Sciatic nerve (tissue), 2 donors: ENCODE measurements at regions not wholly inside any gene's neighbourhood (a gene's known extent, or its start where the extent isn't known, plus 50 kb on each side); places are given as distances from the start of the nearest gene placed in this dataset.

Experiments
- ATAC-seq: fragments of 200-7000 bp; cut with Tn5 transposase; one replicate; pipeline ENCODE4 v1.9.1; 2020; ENCODE audit warnings: mild to moderate bottlenecking, moderate library complexity
- DNase-seq: peaks from one replicate; pipeline ENCODE4 v3.0.0-alpha.2; 2020; ENCODE audit warnings: low spot score
- intact Hi-C: fragments of 100-400 bp; cut with DNase I; formaldehyde crosslinking; loops from one replicate; pipeline ENCODE4 v1.14.2; 2022
- donor health status: DM: no; HTN: no; CAD: no.
- donor health status: DM: no; HTN: no; CAD: no.

DNA sequence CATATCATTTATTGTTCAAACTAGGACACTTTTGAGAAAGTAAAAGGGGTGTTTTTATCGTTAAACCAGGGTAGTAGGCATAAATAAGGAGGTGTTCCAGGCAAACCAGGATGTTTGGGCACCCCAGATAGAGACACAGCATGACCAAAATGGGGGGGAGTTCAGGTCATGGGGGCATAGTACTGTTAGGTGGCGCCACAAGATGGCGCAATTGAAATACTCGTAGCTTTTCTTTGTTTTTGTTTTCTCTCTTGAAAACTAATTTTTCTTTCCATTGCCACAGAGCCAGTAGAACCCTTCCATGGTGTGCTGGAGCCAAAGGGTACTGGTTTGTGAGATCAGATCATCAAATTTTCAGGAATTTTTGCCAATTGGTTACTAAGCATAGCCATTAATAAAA, 283.4 kb downstream of the BCOR start:
- intact Hi-C loops = no loop called here
- DNase-seq (no peak), ATAC-seq (no peak)

DNA sequence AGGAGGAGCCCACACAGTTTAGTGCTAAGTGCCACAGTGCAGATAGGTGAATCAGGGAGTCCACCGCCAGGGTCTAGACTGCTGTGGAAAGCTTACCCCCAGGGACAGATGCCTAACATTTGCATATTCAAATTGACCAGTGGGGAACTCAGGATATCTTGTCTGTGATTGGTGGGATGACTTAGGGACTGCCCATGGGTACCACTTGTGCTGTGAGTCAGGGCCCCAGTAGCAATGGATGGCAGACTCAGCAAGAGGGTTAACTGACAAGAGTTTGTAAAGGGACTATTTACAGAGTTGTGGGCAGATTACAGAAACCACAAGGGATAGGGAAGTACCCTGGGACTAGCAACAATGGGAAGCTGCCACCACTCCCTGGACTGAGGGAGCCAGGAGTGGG, 282.1 kb downstream of the BCOR start:
- DNase-seq (no peak), ATAC-seq (no peak)
- intact Hi-C loops = no loop called here

DNA sequence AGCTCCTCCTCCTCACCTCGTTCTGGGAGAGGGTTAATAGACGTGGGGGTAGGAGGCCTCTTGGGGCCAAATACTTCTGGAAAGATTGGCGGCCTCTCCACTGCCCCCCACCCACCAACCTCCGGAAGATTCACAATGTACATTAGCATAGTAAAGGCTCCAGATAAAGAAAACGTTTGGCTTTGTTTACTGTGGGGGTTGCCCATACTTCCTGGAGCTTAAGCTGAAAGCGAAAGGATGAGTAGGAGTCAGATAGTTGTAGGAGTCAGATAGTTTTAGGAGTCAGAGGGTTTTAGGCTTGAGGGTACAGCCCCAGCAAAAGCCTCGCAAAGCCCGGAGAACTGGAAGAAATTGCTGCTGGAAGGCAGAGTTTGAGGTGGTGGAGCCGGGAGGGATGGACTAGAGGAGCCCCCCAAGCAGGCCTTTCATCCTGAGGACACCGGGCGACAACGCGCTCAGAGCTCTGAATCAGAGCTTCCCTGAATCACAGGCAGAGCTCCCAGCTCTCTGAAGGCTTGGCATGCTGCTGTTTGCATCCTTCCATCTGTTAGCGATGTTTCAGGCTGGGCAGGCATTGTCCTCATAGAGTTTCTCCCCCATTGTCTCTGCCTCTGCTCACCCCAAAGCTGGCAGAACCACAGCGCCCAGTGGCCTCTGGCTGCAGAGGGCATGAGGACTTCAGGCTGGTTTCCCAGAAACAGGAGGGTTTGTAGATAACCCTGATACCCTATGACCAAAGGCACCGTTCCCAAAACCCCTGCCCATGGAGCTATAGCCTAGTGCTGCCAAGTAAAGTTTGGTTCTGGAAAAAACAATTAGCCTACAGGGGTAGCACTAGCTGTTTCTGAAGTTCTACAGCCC, 280.7 kb downstream of the BCOR start:
- ATAC-seq (no peak), DNase-seq (no peak)
- intact Hi-C loops = no loop called here

DNA sequence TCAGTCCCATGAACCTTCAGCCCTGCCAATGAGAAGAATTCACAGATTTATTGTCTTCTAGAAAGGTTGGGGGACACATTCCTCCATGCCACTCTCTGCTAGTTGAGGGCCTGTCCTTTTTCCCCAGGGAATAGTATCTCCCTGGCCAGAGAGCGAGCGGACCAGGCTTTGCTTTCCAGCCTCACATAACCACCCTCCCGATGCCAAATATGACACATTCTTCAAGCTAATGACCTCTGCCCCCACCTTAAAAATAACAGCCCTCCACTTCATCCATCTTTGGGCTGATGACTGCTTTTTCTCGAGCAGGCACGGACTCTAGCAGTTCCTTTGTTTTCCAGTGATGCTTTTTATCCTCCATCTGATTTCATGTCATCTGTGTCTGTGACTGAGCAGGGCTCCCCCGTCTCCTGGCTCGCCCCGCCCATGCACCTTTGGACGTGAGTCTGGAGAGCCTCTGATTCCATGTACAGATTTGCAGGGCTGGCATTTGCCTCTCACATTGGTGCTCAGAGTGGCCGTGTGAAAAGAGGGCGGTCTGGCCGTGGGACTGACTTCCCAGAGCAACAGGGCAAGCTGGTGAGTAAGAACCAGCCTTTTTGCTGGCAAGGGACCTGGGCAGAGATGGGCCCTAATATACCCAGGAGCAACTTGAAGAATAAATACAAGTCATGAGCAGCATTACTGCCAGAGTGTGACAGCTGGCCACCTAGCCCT, 279.8 kb downstream of the BCOR start:
- intact Hi-C loops = no loop called here
- ATAC-seq (no peak), DNase-seq (no peak)

DNA sequence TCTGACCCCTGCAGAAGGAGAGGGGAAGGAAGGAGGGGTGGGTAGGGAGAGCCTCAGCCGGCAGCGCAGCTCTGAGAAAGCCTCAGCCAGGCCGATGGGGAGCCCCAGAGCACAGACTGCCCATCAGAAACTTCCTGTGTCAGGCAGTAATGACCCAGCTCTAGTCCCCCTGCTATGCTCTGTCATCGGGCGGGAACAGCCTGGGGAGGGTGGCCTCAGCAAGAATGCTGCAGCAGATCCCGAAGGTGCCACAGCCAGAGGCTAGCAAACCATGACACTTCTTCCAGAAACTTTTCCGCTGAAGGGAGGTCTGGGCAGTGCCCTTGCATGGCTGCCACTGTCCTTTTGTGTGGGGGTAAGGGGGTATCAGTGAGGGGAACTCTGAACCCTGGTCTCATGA, 279.0 kb downstream of the BCOR start:
- intact Hi-C loops = no loop called here
- no peak for DNase-seq

DNA sequence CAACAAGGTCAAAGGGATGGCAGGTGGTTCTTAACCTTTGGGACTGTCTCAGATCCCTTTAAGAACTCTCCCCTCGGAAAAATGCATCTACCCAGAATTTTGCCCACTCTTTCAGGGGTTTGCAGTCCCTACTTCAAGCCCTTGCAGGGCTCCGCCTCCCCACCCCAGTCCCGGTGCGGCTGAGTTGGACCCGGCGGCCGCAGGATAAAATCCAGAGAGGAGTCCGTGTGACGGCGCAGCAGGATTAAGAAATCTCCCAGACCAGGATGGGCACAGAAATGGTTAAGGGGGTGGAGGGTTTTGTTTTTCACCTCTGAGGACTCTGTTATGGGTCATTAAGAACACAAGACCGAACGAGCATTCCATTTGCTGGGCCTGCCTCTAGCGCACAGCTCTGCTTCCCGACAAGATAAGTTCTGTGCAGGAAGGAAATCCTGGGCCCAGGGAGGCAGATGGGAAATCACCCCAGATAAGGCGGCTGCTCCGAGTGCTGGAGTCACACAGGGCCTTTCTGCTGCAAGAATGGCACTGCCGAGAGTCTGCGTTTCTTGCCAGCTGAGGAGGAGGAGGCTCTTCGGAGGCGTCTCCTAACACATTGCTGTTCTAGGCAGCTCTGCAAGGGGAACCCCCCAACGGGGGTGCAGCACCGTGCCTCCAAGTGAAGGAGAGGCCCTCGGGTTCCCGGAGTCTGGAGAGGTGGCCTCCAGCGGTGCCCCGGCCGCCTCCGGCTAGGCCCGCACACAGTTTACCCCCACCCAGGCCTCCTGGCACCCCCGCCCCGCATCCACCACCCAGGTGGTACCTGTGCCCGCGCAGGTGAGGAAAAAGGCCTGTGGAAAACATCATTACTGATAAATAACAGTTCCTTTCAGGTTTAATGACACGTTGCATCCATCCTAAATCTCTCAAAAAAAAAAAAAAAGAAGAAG, 277.6 kb downstream of the BCOR start:
- DNase-seq (no peak), ATAC-seq (peak; percentile 56)
- intact Hi-C loops = no loop called here

More for the DNA sequence above, 279.0 kb downstream of the BCOR start:
- no peak for ATAC-seq

DNA sequence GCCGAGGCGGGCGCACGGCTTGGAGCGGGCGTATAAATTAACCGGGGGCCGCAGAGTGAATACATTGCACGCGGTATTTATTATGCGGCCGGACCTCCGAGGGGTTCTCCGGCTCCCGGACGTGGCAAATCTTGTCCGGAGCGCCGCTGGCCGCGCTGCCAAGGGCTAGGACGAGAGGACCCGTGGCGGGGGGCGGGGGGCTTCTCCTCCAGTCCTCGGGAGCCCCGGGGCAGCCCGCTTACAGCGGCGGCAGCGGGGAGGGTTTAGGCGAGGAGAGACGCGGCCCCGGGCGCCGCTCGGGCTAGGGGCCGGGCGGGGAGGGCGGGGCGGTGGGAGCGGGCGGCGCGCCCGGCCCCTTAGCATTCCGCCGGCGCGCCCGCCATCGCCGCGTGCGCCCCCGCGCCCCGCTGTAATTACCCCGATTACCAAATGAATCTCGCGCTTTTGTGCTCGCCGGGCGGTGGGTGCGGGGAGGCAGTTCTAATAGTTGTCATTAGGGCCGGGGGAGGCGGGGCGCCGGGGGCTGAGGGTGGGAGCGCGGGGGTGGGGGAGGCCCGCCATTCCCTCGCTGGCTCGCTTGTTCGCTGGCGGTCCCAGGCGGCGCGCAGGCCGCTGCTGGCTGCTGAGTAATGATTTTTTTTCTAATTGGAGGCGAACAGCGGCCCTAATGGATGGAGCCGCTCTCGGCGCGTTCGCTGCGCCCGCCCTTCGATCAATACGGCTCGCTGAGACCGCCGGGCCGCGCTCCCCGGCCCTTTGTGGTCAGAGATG, 276.6 kb downstream of the BCOR start:
- intact Hi-C loops = no loop called here
- ATAC-seq = peak; percentile 43
- peak; percentile 66 for DNase-seq

DNA sequence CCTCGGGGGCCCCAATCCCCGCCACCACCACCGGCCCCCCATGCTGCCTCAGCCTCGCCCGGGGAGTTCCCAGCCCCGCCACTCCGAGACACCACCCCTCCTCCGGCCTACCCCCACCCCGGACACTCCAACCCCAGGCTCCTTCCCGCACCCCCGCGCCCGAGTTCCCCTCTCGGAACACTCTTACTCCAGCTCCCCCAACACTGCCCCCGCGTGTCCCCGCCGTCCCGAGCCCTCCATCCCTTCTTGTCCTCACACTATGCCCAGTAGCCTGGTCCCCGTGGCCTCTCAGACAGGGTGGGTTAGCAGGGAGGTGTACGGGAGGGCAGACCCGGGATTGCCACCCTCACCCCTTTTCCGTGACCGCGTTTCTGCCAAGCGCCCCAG, 276.1 kb downstream of the BCOR start:
- intact Hi-C loops = no loop called here
- DNase-seq = no peak
- ATAC-seq = peak; percentile 12

DNA sequence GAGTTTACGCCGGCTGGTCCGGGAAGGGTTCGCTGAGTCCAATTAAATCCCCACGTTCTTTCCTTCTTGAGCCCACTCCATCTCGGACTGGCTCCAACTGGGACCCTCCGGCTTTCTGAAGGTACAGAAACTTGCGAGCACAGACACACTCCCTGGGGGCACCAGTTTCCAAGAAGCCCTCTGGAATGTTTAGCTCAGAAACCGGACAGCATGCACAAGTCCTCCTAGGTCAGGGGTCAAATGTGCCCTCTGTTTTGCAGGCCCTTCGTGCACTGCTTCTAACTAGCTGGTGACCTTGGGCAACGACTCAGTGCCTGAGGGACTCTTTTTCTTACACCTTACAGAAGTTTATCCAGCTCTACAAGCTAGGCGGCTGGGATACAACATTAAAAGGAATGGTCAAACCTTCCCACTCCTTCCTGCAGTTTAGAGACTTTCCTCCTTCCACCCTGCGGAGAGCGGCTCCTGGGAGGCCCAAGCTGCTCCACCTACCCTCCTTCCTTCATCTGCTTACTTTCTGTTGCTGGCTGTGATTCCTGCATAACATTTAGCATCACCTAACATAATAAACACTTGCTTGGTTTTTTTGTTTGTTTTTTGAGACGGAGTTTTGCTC, 275.5 kb downstream of the BCOR start:
- DNase-seq (no peak), ATAC-seq (no peak)
- intact Hi-C loops = no loop called here

DNA sequence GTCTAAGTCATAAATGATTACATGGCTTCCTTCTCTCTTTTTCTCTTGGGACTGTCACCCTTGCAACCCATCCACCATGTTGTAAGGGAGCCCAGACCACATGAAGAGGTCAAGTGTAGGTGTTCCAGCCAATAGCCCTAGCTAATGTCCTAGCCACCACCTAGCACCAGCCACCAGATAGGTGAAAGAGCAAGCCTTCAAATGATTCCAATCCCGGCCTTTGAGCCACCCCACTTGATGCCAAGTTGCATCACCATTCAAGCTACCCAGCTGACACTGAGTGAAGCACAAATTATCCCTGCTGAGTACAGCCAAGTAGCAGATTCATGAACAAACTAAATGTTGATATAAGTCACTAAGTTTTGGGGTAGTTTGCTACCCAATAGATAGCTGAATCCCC, 274.3 kb downstream of the BCOR start:
- intact Hi-C loops = no loop called here
- ATAC-seq = no peak
- no peak for DNase-seq

DNA sequence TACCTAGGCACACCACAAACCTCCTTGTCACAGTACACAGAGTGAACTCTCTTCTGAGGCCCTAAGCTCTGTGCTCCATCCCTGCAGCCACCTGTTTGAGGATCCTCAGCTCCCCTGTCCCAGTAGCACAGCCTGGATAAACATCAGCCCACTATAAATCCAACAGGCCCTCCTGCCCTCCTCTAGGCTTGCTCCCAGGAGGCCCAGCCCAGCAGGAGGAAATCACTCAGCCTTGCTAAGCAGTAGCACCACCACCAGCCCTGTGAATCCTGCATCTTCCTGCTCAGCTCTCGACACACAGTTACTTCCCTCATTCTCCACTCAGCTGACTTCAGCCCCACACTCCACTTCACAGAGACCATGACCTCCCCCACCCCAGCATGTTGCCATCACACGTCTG, 273.9 kb downstream of the BCOR start:
- intact Hi-C loops = no loop called here
- ATAC-seq (no peak), DNase-seq (no peak)

DNA sequence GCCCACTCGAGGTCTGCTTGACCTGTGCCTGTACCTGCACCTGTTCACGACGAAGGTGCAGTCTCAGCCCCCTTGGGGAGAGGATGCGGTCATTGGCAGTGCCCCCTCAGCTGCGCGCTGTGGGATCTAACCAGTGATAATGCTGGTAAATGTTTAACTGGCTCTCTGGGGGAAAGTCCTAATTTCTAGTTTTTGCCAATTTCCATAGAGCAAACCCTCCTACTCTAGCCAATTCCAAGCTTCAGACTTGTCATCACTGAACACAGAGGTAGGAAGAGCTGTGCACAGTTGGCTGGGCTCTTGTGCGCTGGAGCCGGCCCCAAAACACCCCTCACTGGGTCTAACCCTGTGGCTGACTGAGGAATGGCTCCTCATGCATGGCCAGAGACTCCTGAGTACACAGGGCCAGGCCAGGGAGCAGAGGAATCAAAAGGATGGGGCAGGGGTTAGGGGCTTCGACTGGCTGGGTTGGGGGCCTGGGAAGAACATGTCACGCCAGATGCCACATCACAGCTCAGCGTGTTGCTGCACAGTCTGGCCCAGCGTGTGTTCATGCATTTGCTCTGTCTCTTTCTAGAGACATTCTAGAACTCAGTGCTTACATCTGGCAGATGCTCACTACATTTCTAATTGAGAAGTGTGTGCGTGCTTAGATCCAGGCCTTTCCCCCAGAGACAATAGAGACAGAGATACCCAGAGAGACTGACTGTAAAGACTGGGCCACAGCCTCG, 270.8 kb downstream of the BCOR start:
- ATAC-seq = no peak

DNA sequence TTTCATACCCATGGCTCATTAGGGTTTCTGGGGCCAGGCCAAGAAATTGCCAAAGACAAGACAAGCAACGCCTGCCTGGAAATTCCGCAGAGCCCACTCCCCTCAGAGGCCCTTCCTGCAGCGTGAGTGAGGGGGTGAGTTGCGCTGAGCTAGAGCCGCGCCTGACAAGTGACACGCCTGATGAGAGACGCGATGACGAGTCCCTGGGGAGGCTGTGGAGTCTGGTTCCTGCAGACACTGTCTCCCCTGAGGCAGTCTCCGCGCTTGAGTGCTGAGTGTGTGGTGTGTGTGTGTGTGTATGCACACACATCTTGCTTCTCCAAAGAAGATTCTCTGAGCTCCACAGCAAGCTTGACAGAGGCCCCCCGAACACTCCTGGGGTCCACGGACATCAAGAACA, 269.8 kb downstream of the BCOR start:
- DNase-seq (no peak), ATAC-seq (no peak)
- intact Hi-C loops = no loop called here

More for the DNA sequence above, 270.8 kb downstream of the BCOR start:
- no peak for DNase-seq
- intact Hi-C loops = no loop called here

DNA sequence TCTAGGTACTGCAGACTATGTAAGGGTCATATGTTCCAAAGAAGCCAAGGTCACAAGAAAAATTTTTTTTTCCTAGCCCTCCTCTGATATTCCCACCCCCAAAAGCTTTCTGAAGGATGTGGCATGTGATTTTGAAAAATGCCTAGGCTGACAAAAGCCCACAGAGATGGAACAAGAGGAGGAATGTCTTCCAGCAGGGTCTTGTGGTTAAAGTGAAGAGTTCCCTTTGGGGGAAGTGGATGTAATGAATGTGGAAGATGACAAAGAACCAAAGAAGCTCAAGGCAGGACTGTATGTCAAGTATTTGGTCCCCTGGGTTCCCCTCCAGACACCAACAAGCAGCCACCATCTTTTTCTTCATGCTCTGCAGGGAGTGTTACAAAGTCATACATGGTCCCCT, 268.8 kb downstream of the BCOR start:
- no peak for ATAC-seq
- no peak for DNase-seq
- intact Hi-C loops = no loop called here

DNA sequence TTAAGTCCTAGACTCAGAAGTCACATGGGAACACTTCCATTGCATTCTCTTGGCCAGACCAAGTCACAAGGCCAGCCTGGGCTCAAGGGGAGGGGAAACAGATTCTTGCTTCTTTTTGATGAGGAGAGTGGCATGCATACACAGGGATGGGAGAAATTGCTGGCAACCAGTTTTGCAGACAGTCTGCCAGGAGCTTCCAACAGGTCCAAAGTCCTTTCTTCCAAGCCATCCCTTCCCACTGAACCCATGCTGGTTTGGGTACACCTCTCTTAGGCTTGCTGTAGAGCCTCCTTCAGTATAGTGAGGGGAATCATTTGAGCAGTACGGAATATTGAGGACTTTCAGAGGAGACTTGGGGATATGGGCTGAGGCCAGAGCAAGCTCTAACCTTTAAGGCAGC, 267.8 kb downstream of the BCOR start:
- no peak for DNase-seq
- intact Hi-C loops = no loop called here
- ATAC-seq = no peak

DNA sequence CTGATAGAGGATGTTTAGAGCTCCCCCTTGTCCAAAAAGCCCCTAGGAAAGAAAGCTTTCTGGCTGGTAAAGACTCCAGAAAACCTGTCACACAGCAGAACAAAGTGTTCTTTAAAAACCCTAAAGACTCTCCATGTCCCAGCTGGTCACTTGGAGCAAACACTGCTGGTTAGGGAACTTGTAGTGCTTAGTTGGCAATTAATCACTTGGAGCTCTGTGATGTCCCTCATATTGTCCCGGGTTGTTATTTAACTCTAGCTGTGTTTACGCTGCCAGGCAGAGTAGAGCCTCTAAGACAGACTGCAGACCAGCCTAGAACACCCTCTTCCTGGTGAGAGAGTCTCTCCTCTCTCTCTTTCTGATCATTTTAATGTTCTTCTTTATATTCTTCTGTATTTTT, 267.3 kb downstream of the BCOR start:
- ATAC-seq (no peak), DNase-seq (no peak)
- intact Hi-C loops = no loop called here

DNA sequence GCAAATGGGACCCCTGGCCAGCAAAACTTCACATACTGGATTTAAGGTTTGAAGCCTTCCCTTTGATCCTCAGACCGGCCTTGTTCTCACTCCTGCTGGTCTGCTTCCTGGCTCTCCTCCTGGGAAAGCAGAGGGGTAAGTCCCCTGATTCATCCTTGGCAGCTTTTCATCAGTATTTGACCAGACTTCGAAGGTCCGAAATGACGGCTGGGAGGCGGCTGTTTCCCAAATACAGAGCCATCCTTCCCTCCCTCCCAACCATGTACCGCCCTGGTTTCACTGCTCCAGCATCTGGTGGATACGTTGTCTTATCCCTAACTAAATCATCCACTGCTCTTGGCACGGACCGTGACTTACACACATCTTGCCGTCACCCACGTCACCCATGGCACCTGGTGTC, 265.5 kb downstream of the BCOR start:
- no peak for ATAC-seq
- DNase-seq = no peak
- intact Hi-C loops = no loop called here

DNA sequence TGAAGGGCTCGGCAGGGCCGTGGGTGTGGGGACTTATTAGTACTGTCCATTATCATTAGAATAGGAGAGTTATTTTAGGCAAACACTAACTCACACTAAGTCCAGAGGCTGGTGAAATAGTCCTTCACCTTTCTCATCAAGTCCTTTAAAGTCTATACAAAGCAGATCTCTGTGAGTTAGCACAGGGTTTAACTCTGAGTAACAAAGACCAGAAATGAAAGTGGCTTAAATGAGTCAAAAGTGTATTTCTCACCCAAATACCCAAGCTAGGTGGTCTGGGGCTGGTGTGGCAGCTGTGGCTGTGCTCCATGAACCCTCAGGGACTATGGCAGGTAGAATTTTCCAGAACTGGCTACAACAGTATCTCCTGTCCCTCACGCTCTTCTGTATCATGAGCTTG, 263.2 kb downstream of the BCOR start:
- DNase-seq (no peak), ATAC-seq (no peak)
- intact Hi-C loops = no loop called here
